ENCODE measurements at regions not wholly inside any gene's neighbourhood (a gene's known extent, or its start where the extent isn't known, plus 50 kb on each side); places are given as distances from the start of the nearest gene placed in this dataset.
A peak's percentile ranks its signal among the peaks of the same experiment; 100 is the strongest.
"Not testable (repeated sequence)": the region's sequence is repeated elsewhere in the genome, so short reads cannot be mapped to it uniquely, and the experiment has no call there.

DNA sequence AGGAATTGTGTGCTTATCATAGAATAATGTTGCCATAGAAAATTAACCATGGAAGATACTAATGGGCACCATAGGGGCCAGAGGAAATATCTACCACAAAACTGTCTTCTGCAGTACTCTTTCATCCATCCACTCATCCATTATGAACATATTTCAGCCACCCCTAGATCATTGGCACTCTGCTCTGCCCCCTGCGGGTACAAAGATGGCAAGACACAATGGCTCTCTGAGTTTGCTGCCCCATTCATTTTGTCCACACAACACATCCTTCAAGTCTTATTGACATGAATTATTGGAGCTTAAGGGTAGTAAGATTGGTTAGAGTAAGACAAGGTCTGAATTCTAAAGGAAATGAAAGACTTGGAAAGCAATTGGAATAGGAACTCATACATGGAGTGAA lies 1224.7 kb upstream of the CELF4 start:
- ATAC-seq = no peak
- peaks cover 3% of the 10 kb centered on the region for H3K9me3 Mint-ChIP-seq
- H3K36me3 Mint-ChIP-seq = no peaks in the 10 kb centered on the region
- no peak overlapping the region for H3K4me3 Mint-ChIP-seq
- no peak overlapping the region for H3K27ac Mint-ChIP-seq
- no peak for DNase-seq (ENCODE audit: low spot score in 2 of 2)
- no peaks in the 10 kb centered on the region for H3K4me1 Mint-ChIP-seq

DNA sequence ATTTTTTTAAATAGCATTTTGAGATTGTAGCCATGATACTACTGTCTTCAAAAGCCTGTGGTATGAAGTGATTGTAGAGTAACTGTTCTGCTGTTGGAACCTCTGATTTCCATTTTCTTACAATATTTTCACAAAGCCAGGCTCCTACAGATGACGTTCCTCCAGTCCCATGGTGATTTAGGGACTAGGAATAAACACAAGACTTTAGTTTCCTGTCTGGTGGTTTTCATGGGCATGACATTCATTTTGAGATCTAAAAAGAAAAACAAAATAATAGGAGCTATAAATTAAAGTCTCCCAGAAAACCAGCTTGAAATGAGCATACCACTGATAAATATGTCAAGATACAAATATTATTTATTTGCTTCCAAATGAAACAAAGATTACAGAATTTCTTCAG lies 1223.5 kb upstream of the CELF4 start:
- no peaks in the 10 kb centered on the region for H3K4me1 Mint-ChIP-seq
- no peaks in the 10 kb centered on the region for H3K36me3 Mint-ChIP-seq
- H3K27ac Mint-ChIP-seq = no peak overlapping the region
- no peak for ATAC-seq
- peaks cover 3% of the 10 kb centered on the region for H3K9me3 Mint-ChIP-seq
- H3K4me3 Mint-ChIP-seq = no peak overlapping the region
- no peak for DNase-seq (ENCODE audit: low spot score in 2 of 2)

DNA sequence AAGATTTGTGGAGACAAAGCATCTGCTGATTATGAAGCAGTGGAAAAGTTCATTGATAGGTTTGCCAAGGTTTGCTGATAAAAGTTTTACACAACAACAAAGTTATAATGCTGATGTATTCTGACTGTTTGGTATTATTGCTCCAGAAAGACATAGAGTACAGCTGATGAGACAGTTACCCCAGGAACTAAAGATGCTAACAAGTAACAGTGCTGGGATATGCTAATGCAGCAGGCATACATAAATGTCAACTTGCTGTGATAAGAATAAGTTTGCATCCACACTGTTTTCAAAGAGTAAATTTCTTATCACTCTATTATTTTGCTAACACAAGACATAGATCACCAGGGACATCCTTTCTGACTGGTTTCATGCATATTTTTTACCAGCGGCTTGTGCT lies 1221.3 kb upstream of the CELF4 start:
- Mint-ChIP-seq H3K9me3 (peaks cover 6% of the 10 kb centered on the region), H3K4me1 (no peaks in the 10 kb centered on the region), H3K36me3 (no peaks in the 10 kb centered on the region), H3K27ac (no peak overlapping the region), H3K4me3 (no peak overlapping the region)
- ATAC-seq (no peak), DNase-seq (ENCODE audit: low spot score in 2 of 2) (no peak)

DNA sequence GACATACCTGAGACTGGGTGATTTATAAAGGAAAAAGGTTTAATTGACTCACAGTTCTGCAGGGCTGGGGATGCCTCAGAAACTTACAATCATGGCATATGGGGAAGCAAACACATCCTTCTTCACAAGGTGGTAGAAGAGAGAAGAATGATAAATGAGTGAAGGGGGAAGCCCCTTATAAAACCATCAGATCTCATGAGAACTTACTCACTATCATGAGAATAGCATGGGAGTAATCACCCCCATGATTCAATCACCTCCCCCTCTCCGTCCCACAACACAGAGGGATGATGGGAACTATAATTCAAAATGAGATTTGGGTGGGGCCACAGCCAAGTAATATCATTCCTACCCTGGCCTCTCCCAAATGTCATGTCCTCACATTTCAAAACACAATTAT lies 1206.0 kb upstream of the CELF4 start:
- not testable (repeated sequence) for H3K4me1 Mint-ChIP-seq; H3K4me3 Mint-ChIP-seq; H3K36me3 Mint-ChIP-seq; H3K27ac Mint-ChIP-seq; DNase-seq (ENCODE audit: low spot score in 2 of 2); ATAC-seq
- peaks cover 23% of the 10 kb centered on the region for H3K9me3 Mint-ChIP-seq

DNA sequence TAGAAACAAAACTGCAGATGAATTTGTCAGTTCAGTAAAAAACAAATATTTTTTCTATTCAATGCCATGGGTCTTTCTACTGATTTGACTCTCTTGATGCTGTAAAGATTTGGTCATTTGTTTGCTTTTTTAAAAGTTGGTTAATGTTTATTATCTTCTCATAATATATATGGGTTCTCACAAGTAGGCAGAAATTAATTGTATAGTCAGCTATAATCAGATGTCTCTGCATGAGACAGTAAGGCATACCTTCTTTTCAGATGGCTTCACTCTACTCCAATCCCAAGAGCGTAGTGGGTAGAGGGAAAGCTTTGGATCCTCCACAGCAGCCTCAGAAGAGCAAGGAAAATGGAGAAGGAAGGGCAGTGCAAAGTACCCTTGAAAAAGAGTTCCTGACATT lies 1202.9 kb upstream of the CELF4 start:
- Mint-ChIP-seq H3K36me3 (no peaks in the 10 kb centered on the region), H3K4me3 (no peak overlapping the region), H3K9me3 (peaks cover 16% of the 10 kb centered on the region), H3K4me1 (no peaks in the 10 kb centered on the region), H3K27ac (no peak overlapping the region)
- ATAC-seq = no peak
- no peak for DNase-seq (ENCODE audit: low spot score in 2 of 2)

DNA sequence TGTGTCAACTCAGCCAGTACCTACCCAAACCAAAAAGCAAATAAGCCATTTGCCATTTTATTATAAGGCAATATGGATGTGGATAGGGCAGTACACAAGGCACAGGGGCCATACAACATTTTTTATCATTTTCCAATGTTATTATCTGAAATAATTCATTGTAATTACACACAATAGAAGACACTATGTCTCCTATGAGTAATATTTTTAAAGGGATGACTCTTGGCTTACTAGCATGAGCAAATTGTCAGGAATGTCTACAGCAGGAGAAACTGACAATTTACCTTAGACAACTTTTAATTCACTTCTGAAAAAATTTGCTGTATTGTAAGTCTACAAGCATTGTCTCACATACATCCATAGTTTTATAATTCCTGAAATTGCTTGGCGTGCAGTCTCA lies 1193.9 kb upstream of the CELF4 start:
- DNase-seq (ENCODE audit: low spot score in 2 of 2) (no peak), ATAC-seq (no peak)
- H3K9me3 Mint-ChIP-seq = peaks cover 2% of the 10 kb centered on the region
- H3K4me1 Mint-ChIP-seq = no peaks in the 10 kb centered on the region
- H3K36me3 Mint-ChIP-seq = no peaks in the 10 kb centered on the region
- H3K27ac Mint-ChIP-seq = no peak overlapping the region
- H3K4me3 Mint-ChIP-seq = no peak overlapping the region

DNA sequence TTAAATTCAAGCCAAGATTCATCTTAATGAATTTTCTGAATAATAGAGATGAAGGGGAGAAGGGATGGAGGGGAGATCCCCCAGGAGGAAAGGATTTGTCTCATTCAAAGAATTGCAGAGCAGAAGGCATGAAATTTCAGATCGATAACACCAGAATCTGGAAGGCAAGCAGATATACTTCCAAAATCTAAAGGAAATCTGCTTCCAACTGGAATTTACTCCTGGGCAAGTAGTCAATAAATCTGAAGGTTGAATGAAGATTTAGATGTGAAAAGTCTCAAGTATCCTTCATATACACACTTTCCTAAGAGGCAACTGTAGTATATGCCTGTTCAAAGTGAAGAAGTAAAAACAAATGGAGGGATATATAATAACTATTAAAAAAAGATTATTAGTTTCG lies 1190.8 kb upstream of the CELF4 start:
- H3K9me3 Mint-ChIP-seq = peaks cover 12% of the 10 kb centered on the region
- H3K4me1 Mint-ChIP-seq = no peaks in the 10 kb centered on the region

DNA sequence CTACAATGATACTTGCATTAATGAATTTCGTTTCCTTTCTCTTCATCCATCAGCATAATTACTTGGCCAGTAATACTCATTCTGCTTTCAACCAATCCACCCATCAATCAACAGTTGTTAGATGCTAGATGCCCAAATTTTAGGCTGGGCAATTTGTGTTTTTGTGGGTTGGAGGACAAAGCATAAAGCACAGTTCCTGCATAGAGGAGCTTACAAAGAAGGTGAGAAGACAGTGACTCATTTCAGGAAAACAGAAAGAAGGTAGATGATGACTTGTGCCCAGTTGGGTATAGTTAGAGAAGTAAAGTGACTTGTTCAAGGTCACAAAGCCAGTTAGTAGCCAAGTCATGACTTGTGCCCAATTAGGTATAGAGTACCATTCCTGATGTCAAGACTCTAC lies 1186.8 kb upstream of the CELF4 start:
- ATAC-seq = no peak
- Mint-ChIP-seq H3K36me3 (no peaks in the 10 kb centered on the region), H3K4me1 (no peaks in the 10 kb centered on the region), H3K4me3 (no peak overlapping the region), H3K27ac (no peak overlapping the region), H3K9me3 (peaks cover 9% of the 10 kb centered on the region)
- DNase-seq (ENCODE audit: low spot score in 2 of 2) = no peak

More for the DNA sequence above, 1190.8 kb upstream of the CELF4 start:
- H3K27ac Mint-ChIP-seq = no peak overlapping the region
- H3K36me3 Mint-ChIP-seq = no peaks in the 10 kb centered on the region
- DNase-seq (ENCODE audit: low spot score in 2 of 2) (no peak), ATAC-seq (no peak)
- H3K4me3 Mint-ChIP-seq = no peak overlapping the region

DNA sequence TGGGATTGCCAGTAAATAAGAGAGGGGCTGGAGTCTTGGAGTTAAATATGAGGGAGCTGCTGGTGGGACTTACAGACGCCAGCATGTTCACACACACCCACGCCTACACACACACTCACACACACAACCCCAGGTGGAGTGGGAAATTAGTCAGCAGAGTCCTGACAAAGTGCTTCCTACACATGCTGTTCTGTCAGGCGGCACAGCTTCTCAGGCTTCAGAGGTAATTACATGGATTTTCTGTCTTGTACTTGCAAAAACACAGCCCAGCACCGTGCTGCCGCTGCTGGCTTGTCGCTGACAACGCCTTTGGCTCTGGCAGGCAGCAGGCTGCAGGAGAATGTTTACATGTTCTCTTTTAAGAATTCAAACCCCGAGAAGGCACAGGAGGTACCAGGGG lies 1186.3 kb upstream of the CELF4 start:
- H3K4me1 Mint-ChIP-seq = no peaks in the 10 kb centered on the region
- H3K27ac Mint-ChIP-seq = no peak overlapping the region
- no peak overlapping the region for H3K4me3 Mint-ChIP-seq
- peaks cover 9% of the 10 kb centered on the region for H3K9me3 Mint-ChIP-seq
- ATAC-seq = no peak
- DNase-seq (ENCODE audit: low spot score in 2 of 2) = no peak
- no peaks in the 10 kb centered on the region for H3K36me3 Mint-ChIP-seq

DNA sequence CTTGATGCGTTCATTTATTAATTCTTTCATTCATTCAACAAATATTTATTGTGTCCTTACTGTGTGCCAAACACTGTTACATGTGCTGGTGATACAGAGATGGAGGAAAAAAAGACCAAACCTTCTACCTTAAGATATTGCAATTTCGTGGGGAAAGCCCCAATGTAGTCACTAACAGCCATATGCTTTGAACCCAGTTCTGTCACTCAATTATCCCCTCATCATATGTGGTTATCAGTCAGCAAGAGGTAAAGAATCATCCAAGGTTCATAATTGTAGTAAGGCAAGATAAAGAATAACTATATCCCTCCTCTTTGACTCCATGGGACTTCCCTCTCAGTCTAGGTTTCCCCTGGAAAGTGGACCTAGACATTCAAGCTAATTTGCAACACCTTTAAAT lies 1185.6 kb upstream of the CELF4 start:
- no peak overlapping the region for H3K27ac Mint-ChIP-seq
- DNase-seq (ENCODE audit: low spot score in 2 of 2) (no peak), ATAC-seq (peak; percentile 31)
- peaks cover 9% of the 10 kb centered on the region for H3K9me3 Mint-ChIP-seq
- H3K4me3 Mint-ChIP-seq = no peak overlapping the region
- no peaks in the 10 kb centered on the region for H3K36me3 Mint-ChIP-seq
- H3K4me1 Mint-ChIP-seq = no peaks in the 10 kb centered on the region

DNA sequence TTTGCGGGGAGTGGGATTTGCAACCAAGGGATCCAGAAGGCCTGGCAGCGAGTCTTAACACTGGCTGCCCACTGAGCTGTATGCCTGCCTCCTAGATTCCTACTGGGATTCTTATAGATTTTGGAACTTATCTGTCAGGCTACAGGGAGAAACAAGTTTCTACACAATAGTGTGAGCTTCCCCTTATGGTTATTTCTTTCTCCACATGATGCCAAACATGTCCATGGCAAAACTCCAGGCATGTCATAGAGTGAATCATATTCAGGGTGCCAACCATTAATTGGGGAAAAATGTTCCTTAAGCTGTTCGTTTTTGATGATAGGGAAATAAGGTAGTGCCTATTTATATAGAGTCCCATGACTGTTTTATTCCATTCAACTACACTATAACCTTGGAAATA lies 1185.2 kb upstream of the CELF4 start:
- H3K9me3 Mint-ChIP-seq = peaks cover 9% of the 10 kb centered on the region
- DNase-seq (ENCODE audit: low spot score in 2 of 2) = no peak

DNA sequence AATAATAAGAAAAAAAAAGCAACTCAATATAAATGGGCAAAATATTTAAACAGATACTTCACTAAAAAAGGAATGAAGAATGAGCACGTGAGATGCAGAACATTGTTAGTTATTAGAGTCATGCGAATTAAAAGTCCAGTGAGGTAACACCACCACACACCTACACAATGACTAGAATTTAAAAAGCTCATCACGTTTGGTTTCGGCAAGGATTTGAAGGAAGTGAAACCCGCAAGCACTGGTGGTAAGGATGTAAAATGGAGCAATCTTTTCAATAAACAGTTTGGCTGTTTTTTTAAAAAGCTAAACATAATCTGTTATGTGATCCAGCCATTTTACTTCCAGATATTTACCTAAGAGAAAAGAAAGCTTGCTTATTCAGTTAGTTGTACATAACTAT lies 1181.6 kb upstream of the CELF4 start:
- H3K4me1 Mint-ChIP-seq = no peaks in the 10 kb centered on the region
- no peak for DNase-seq (ENCODE audit: low spot score in 2 of 2)
- no peak overlapping the region for H3K27ac Mint-ChIP-seq
- H3K36me3 Mint-ChIP-seq = no peaks in the 10 kb centered on the region
- ATAC-seq = no peak
- H3K4me3 Mint-ChIP-seq = no peak overlapping the region
- H3K9me3 Mint-ChIP-seq = peaks cover 6% of the 10 kb centered on the region

More for the DNA sequence above, 1185.2 kb upstream of the CELF4 start:
- no peak overlapping the region for H3K4me3 Mint-ChIP-seq
- no peak overlapping the region for H3K27ac Mint-ChIP-seq
- ATAC-seq = no peak
- no peaks in the 10 kb centered on the region for H3K4me1 Mint-ChIP-seq
- H3K36me3 Mint-ChIP-seq = no peaks in the 10 kb centered on the region

DNA sequence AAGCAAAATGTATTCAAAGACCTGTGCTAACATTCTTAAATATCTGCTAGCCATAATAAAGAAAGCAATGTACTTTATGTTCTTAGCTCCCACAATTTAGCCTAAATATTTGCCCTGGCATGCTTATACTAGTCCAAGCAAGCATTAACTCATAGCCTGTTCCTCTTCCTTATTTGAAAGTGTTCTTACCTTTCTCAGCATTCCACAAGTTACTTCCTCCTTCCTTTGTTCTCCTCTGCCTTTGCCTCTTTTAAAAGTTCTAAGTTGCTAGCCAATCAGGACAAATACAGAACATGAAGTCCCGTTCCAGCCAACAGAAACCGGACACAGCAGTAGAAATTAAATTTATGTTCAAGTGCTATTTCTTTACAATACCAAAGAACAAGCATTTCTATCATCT lies 1154.6 kb upstream of the CELF4 start:
- H3K36me3 Mint-ChIP-seq; H3K4me3 Mint-ChIP-seq; H3K27ac Mint-ChIP-seq; H3K4me1 Mint-ChIP-seq; DNase-seq (ENCODE audit: low spot score in 2 of 2); H3K9me3 Mint-ChIP-seq; ATAC-seq: not testable (repeated sequence)

DNA sequence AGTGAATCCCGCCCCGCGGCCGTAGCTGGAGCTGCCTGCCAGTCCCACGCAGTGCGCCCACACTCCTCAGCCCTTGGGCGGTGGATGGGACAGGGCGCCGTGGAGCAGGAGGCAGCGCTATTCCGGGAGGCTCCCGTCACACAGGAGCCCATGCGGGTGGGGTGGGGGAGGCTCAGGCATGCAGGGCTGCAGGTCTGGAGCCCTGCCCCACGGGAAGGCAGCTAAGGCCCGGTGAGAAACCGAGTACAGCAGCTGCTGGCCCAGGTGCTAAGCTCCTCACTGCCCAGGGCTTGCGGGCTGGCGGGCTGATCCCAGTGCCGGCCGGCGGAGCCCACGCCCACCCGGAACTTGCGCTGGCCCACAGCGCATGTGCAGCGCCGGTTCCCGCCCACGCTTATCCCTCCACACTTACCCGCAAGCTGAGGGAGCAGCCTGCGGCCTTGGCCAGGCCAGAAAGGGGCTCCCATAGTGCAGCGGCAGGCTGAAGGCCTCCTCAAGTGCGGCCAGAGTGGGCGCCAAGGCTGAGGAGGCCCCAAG lies 1152.8 kb upstream of the CELF4 start:
- Mint-ChIP-seq H3K9me3 (peaks cover 3% of the 10 kb centered on the region), H3K36me3 (no peaks in the 10 kb centered on the region), H3K27ac (no peak overlapping the region), H3K4me1 (no peaks in the 10 kb centered on the region), H3K4me3 (no peak overlapping the region)
- ATAC-seq (no peak), DNase-seq (ENCODE audit: low spot score in 2 of 2) (no peak)

DNA sequence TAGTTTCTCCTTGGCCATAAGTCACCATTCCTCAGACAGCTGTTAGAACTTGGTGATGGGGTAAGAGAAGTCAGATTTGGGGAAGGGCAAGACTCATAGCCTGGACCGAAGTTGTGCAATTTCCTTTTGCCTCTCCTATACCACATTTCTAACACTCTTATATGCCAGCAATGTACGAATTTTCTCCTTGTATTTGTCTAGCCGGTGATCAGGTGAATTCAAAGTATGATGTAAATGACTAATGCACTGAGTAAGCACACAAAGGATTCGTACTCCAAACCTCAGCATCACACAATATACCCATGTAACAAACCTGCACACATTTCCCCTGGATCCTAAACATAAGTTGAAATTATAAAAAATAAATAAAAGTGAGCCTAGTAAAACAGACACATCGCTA lies 1143.5 kb upstream of the CELF4 start:
- H3K4me3 Mint-ChIP-seq = no peak overlapping the region
- H3K4me1 Mint-ChIP-seq = no peaks in the 10 kb centered on the region
- ATAC-seq (no peak), DNase-seq (ENCODE audit: low spot score in 2 of 2) (no peak)
- H3K36me3 Mint-ChIP-seq = no peaks in the 10 kb centered on the region
- H3K9me3 Mint-ChIP-seq = peaks cover 8% of the 10 kb centered on the region
- H3K27ac Mint-ChIP-seq = no peak overlapping the region

DNA sequence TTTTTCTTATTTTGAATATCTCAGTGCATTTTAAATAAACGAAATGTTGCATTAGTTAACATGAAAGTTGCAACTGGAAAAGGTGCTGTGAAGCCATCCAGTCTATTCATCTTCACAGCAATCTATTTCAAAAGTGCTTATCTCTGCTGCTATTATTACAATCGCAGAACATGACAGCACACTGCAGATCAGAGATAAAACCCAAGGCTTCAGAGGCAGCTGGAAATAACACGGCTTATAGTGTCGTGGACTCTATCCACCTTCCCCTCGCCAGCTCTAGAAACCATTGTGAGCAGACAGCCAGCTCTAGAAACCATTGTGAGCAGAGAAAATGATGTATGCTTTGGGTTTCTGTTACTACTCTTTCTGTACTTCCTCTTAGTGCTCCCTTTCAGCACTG lies 1140.8 kb upstream of the CELF4 start:
- Mint-ChIP-seq H3K9me3 (peaks cover 11% of the 10 kb centered on the region), H3K4me1 (no peaks in the 10 kb centered on the region), H3K4me3 (no peak overlapping the region), H3K27ac (no peak overlapping the region), H3K36me3 (no peaks in the 10 kb centered on the region)
- ATAC-seq (no peak), DNase-seq (ENCODE audit: low spot score in 2 of 2) (no peak)

DNA sequence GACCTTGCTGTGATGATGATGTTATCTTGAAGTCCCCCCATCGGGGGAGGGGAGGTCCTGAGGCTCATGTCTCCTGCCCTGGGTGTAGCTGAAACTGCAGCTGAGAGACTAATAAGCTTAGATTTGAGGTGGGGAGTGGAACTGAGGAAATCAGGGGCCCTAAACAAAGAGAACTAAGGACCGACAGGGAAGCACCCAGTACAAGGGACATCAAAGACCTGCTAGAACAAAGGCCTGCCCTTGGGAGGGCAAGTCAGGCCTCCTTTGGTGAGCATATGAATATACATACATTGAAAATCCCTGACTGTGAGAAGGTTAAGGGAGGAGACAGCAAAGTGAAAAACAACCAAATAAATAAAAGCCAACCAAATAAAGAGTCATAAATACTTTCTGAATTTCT lies 1132.5 kb upstream of the CELF4 start:
- H3K4me1 Mint-ChIP-seq = no peaks in the 10 kb centered on the region
- no peak for ATAC-seq
- H3K27ac Mint-ChIP-seq = no peak overlapping the region
- no peaks in the 10 kb centered on the region for H3K36me3 Mint-ChIP-seq
- no peak overlapping the region for H3K4me3 Mint-ChIP-seq
- DNase-seq (ENCODE audit: low spot score in 2 of 2) = no peak
- peaks cover 3% of the 10 kb centered on the region for H3K9me3 Mint-ChIP-seq

Measured in stimulated activated effector memory CD8-positive, alpha-beta T cell treated with anti-CD3 and anti-CD28 coated beads, Interleukin-12 subunit alpha, Interleukin-12 subunit beta, amount 100 ng/mL, for 72 hours (primary cell).